Astrocyte of the cerebellum (primary cell): ENCODE measurements at regions not wholly inside any gene's neighbourhood (a gene's known extent, or its start where the extent isn't known, plus 50 kb on each side); places are given as distances from the start of the nearest gene placed in this dataset.
"Not testable (repeated sequence)": the region's sequence is repeated elsewhere in the genome, so short reads cannot be mapped to it uniquely, and the experiment has no call there.

Experiments used
- DNase-seq: peaks from one replicate; pipeline ENCODE4 v3.0.0-alpha.2; 2011; ENCODE audit warnings: low read depth
- H3K4me3 ChIP-seq: 2 replicates; pipeline ENCODE4 v1.5.1; 2011; ENCODE audit warnings: mild to moderate bottlenecking, low read depth, low read length, moderate library complexity
- CTCF ChIP-seq: IDR thresholded peaks from 2 replicates; pipeline ENCODE4 v1.5.1; 2012; ENCODE audit warnings: low read length, low read depth, moderate library complexity, mild to moderate bottlenecking; ENCODE audit errors: missing control alignments
- in situ Hi-C: cut with HindIII; loops from 2 replicates; pipeline ENCODE4 v1.10.0; 2017; ENCODE audit warnings: low sequenced_read_pairs

DNA sequence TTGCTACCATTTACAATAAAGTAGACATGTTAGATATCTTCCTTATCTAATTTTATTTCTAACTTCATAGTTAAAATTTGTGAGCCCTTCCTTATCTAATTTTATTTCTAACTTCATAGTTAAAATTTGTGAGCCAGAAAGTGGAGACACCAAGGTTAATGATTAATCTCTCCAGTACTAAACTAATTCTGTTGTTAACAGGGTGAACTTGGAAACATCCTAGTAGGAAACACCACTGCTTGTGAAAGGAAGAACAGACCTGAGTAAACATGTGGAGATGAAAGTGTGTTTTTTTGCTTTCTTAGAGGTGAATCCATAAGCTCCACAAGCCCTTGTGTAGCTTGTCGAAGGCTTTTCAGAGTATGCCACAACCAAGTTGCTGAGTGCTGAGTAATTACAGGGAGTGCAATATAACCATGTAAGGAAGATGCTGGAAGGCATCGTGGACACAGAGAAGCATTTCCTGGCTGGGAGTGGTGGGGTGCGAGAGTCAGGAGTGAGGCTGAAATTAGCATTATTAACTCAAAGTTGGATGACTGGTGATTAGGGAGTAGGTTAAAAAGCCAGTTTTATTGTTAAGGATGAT, 118.6 kb upstream of the NEIL3 start:
- in situ Hi-C loops = no loop called here

GRCh38 chr4:177191586-177191985, 118.1 kb upstream of the NEIL3 start:
- in situ Hi-C loops = no loop called here
- no peak overlapping the region for H3K4me3 ChIP-seq
- DNase-seq = no peak
- TF ChIP-seq CTCF = no peak

More for the DNA sequence above, 118.6 kb upstream of the NEIL3 start:
- no peak for DNase-seq
- TF ChIP-seq CTCF = no peak
- no peak overlapping the region for H3K4me3 ChIP-seq

DNA sequence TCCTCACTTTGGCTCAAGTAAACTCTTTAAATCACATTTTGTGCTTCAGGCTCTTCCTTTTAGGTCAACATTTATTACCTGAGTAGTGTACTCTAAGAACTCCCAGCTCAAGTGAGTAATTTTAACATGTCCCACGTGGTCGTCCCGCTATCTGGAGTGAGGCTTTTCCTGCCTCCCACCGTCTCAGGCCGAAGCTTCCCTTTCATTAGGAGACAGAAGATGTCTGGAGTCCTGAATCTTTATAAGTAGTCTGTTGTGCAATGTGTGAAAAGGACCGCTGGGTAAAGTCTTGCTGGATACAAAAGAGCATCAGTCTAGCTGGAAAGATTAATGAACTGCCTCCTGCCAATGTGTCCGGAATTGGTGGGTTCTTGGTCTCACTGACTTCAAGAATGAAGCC, 117.7 kb upstream of the NEIL3 start:
- DNase-seq = no peak
- H3K4me3 ChIP-seq = no peak overlapping the region
- in situ Hi-C loops = no loop called here
- no peak for TF ChIP-seq CTCF

GRCh38 chr4:177193024-177193715, 116.5 kb upstream of the NEIL3 start:
- in situ Hi-C loops, DNase-seq, H3K4me3 ChIP-seq: not testable (repeated sequence)

DNA sequence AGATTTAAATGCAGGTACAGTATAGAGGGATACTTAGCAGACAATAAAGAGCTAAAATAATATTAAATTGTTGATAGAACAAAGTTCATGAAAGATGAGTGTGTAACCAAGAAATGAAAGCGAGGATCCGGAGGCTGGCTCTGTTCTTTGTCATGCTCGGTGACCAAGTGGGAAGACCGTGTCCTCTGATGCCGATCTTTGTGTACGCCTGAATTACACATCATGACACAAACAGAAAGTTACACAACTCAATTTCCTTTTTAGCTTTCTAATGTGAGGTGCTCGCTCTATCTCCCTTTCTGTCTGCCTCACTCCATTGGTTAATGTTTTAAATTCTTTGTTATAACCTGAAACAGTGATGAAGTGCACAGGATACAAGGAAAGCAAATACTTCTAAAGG, 114.8 kb upstream of the NEIL3 start:
- in situ Hi-C loops = no loop called here

GRCh38 chr4:177196615-177197014, 113.1 kb upstream of the NEIL3 start:
- H3K4me3 ChIP-seq = no peak overlapping the region
- TF ChIP-seq CTCF = no peak
- in situ Hi-C loops = no loop called here
- DNase-seq = no peak

More for the DNA sequence above, 114.8 kb upstream of the NEIL3 start:
- no peak for TF ChIP-seq CTCF
- DNase-seq = no peak
- H3K4me3 ChIP-seq = no peak overlapping the region

DNA sequence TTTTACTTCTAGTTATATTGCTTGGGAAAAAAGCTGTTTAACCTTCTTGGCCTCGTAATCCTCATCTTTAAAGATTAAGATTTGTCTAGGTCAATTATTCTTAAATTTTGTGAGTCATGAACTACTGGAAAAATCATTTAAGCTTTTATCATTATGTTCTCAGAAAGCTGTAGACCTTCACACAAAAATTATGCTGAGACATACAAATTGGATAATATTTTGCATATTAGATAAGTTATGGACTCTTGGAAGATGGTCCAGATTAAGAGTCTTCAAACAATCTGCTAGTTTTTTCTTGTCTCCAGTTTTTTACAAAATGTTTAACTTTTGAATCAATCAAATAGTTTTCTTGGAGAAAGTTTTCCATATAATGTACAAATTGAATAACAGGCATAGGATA, 108.1 kb upstream of the NEIL3 start:
- in situ Hi-C loops = no loop called here
- no peak for TF ChIP-seq CTCF
- no peak overlapping the region for H3K4me3 ChIP-seq
- no peak for DNase-seq
